Esophagus (tissue), 2 donors: ENCODE measurements at regions not wholly inside any gene's neighbourhood (a gene's known extent, or its start where the extent isn't known, plus 50 kb on each side); places are given as distances from the start of the nearest gene placed in this dataset.
"Not testable (repeated sequence)": the region's sequence is repeated elsewhere in the genome, so short reads cannot be mapped to it uniquely, and the experiment has no call there.

Experiments used
- H3K27ac ChIP-seq, 2 donors: one replicate each; pipeline ENCODE4 v1.5.1; 2013; ENCODE audit warnings: low read depth in 2 of 2, mild to moderate bottlenecking in 2 of 2, inconsistent platforms in 1 of 2, low read length in 1 of 2, moderate library complexity in 1 of 2
- H3K27me3 ChIP-seq, 2 donors: one replicate each; pipeline ENCODE4 v1.6.1; 2013; ENCODE audit warnings: low read length in 2 of 2, control low read depth in 1 of 2, mild to moderate bottlenecking in 1 of 2; ENCODE audit not compliant: insufficient read depth in 2 of 2, control insufficient read depth in 1 of 2
- H3K36me3 ChIP-seq, 2 donors: one replicate each; pipeline ENCODE4 v1.6.1; 2013; ENCODE audit warnings: low read length in 1 of 2; ENCODE audit not compliant: control insufficient read depth in 2 of 2, insufficient read depth in 2 of 2
- H3K4me1 ChIP-seq, 2 donors: one replicate each; pipeline ENCODE4 v1.6.1; 2013; ENCODE audit warnings: low read length in 1 of 2; ENCODE audit not compliant: control insufficient read depth in 2 of 2, insufficient read depth in 2 of 2
- H3K4me3 ChIP-seq, 2 donors: one replicate each; pipeline ENCODE4 v1.5.1; 2013; ENCODE audit warnings: low read length in 2 of 2, mild to moderate bottlenecking in 2 of 2, low read depth in 1 of 2, moderate library complexity in 1 of 2
- H3K9me3 ChIP-seq, 2 donors: one replicate each; pipeline ENCODE4 v1.6.1; 2013; ENCODE audit warnings: mild to moderate bottlenecking in 2 of 2, low read depth in 1 of 2, low read length in 1 of 2, moderate library complexity in 1 of 2; ENCODE audit not compliant: control insufficient read depth in 2 of 2, insufficient read depth in 1 of 2
- WGBS, 2 donors: extraction: QIAGEN DNeasy Blood & Tissue Kit; methylation state at CpG; one replicate each; pipeline ENCODE4 v1.1.7; 2013; 5-methylcytosine and 5-hydroxymethylcytosine counted together
- donor health status: healthy with polysubstance abuse.
- donor health status: Bipolar disorder and iron deficiency.

DNA sequence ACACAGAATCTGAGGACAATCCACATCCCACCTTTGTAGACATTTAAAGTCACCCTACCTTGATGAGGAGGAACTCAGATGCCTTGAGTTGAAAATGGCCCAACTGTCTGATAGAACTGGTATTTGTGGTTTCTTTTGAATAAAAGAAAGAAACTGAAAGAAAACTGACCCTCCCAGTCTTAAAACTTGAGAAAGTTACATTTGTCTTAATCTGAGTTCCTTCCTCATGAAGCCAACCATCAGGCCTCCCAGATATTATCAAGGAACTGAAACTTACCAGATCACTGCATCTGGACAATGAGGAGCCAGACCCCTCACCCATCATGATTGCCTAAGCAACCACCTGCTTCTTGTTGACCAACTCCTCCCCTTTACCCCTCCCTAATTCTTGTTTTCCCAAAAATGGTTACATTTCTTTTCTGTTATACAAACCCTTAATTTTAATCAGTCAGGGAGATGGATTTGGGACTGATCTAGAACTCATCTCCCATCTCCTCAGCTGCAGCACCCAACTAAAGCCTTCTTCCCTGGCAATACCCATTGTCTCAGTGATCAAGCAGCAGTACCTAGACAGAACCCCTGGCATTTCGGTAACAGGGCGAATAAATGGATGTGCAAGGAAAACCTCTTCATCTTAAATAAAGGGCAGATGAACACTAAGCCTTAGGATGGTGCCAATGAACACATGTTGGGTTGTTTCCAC lies 72.0 kb upstream of the RESF1 start:
- Histone ChIP-seq H3K9me3 (no peaks in the 10 kb centered on the region), H3K4me3 (no peak overlapping the region), H3K4me1 (no peaks in the 10 kb centered on the region), H3K36me3 (no peaks in the 10 kb centered on the region), H3K27ac (no peak overlapping the region), H3K27me3 (no peaks in the 10 kb centered on the region)
- WGBS, 2 donors, result 75 to 98% methylated on average over 2 of the region's 2 CpGs

DNA sequence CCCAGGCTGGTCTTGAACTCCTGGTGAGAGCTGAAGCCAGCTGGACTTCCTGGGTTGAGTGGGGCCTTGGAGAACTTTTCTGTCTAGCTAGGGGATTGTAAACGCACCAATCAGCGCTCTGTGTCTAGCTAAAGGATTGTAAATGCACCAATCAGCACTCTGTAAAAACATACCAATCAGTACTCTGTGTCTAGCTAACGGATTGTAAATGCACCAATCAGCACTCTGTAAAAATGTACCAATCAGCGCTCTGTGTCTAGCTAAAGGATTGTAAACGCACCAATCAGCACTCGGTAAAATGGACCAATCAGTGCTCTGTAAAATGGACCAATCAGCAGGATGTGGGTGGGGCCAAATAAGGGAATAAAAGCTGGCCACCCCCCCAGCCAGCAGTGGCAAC lies 76.5 kb upstream of the RESF1 start:
- H3K9me3 ChIP-seq, H3K4me3 ChIP-seq: not testable (repeated sequence)
- WGBS, 2 donors, result 89 to 96% methylated on average over 6 of the region's 6 CpGs

DNA sequence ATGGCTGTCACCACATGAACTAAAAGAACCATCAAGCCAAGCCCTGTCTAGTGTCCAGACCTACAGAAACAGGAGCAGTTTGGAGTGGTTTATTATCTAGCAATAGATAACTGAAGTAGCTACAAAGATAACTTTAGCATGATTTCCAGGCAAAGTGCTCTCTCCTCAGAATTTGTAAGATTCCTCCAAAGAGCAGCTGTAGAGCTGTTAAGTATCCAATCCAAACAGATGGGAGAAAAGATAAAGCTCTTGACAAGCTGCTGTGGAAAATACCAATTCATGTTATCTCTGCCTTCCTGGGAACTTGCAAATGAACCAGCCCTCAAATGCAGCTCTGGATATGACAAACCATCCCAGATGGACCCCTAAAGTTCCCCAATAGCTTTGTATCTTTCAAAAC lies 78.9 kb upstream of the RESF1 start:
- H3K27ac ChIP-seq, result no peak overlapping the region
- H3K36me3 ChIP-seq, result no peaks in the 10 kb centered on the region

More for the DNA sequence above, 76.5 kb upstream of the RESF1 start:
- not testable (repeated sequence) for H3K27me3 ChIP-seq, H3K36me3 ChIP-seq, H3K27ac ChIP-seq, H3K4me1 ChIP-seq

DNA sequence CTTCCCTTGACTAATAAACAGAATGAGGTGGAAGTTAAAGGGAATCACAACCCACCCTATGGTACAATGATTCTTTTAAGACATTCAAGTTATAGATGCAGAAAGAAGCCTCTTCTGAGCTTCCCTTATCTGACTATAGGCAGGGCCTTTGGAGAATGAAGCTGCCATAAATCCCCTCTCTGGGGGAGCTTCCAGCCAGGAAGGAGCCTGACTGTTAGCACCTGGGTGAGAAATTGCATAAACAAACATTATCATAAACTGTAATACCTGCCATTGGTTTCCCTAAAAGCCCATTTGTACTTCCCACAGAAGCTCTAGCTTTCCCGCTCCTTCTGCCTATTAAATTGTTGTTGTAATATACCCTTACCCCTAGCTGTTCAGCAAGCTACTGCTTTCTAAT lies 81.3 kb upstream of the RESF1 start:
- peaks cover 0 to 5% of the 10 kb centered on the region in 2 donors for H3K9me3 ChIP-seq
- 99 to 100% methylated on average over 1 of the region's 1 CpG for WGBS, 2 donors
- no peak overlapping the region for H3K27ac ChIP-seq
- H3K27me3 ChIP-seq, result no peaks in the 10 kb centered on the region
- H3K36me3 ChIP-seq, result no peaks in the 10 kb centered on the region
- no peak overlapping the region for H3K4me3 ChIP-seq
- no peaks in the 10 kb centered on the region for H3K4me1 ChIP-seq

More for the DNA sequence above, 78.9 kb upstream of the RESF1 start:
- no peaks in the 10 kb centered on the region for H3K9me3 ChIP-seq
- no peaks in the 10 kb centered on the region for H3K4me1 ChIP-seq
- H3K4me3 ChIP-seq, result no peak overlapping the region
- H3K27me3 ChIP-seq, result no peaks in the 10 kb centered on the region

DNA sequence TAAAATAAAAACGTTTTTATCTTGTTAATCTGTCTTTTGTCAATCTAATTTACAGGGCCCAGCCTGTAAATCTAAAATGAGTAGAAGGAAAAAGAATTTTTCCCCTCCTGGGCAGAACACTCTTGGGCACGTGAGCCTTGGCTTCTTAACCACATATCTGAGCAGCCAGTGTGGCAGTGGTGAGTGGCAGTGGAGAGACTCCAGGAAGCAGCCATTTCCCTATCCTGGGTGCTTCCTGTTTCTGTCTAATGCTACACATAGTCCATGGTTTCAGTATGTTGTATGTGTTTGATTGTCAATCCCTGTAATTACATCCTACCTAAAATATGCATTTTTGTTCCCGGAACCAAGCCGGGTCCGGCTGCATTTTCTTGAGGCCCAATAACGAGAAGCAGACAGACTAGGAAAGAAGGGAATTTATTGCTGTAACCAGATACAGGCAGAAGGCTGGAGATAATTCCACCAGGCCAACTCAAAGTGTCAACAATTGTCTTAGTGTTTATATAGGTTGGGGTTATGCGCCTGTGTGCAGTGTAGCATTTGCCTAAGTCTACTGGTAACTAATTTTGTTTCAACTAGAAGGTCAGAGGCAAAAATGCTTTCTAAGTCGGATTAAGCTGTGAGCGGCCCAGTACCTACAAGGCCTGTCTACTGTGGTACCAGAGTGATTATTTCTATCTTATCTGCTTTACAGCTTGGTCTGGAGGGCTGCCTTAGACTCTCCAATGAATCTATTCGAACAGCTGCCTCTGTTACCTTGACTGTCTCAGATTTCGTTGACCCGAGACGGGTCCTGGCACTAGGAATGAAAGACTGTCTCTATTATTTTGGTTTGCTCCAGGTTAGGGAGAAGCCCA lies 82.4 kb upstream of the RESF1 start:
- no peaks in the 10 kb centered on the region for H3K4me1 ChIP-seq
- H3K27ac ChIP-seq, result no peak overlapping the region
- H3K27me3 ChIP-seq, result no peaks in the 10 kb centered on the region
- H3K4me3 ChIP-seq, result no peak overlapping the region
- no peaks in the 10 kb centered on the region for H3K36me3 ChIP-seq
- peaks cover 0 to 8% of the 10 kb centered on the region in 2 donors for H3K9me3 ChIP-seq
- 78% methylated on average over 11 to 13 of the region's 13 CpGs for WGBS, 2 donors

DNA sequence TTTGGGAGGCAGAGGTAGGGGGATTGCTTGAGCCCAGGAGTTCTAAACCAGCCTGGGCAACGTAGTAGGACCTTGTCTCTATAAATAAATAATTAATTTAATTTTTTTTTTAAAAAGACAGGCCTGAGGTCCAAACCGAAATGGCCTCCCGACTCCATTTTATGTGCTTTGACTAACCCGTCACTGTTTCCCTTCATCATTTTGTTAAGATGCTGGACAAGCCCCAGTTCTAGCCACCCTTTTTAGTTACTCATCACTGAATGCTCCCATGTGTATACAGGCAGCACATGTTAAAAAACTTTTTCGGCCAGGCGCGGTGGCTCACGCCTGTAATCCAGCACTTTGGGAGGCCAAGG lies 83.6 kb upstream of the RESF1 start:
- H3K36me3 ChIP-seq, result no peaks in the 10 kb centered on the region
- H3K4me1 ChIP-seq, result no peaks in the 10 kb centered on the region
- 87% methylated on average over 8 of the region's 8 CpGs for WGBS, 2 donors
- no peak overlapping the region for H3K4me3 ChIP-seq
- H3K27me3 ChIP-seq, result no peaks in the 10 kb centered on the region
- peaks cover 0 to 8% of the 10 kb centered on the region in 2 donors for H3K9me3 ChIP-seq
- H3K27ac ChIP-seq, result no peak overlapping the region

DNA sequence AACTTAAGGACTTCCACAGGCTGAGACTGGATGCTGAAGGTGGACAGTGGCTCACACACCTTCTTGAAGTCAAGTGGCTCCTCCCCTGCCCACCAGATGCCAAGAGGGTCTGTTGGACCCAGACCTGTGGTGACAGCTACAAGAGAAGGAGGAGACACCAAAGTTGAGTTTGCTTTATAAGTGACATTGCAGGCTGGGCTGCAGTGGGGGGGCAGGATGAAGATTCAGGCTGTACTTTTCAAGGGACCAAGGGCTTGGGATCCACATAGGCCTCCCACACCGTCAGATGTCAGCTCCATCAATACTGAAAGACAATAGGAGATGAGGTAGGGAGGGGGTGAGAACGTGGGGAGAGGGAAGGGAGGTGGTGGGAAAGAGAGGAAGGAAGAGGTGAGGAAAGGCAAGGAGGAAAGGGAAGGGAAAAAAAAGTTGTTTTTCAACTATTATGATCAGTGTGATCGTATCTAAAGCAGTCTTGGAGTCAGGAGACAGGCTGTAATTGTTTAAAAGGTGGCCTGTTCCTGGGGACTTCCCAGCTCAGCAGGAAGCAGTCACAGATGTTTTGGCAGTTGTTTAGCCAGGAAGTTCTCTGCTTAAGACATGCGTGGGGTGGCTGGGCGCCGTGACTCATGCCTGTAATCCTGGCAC lies 84.1 kb upstream of the RESF1 start:
- 41 to 44% methylated on average over 6 of the region's 6 CpGs for WGBS, 2 donors
- Histone ChIP-seq H3K27ac (peak overlapping the region in 1 of 2 donors; percentile 47), H3K4me1 (no peaks in the 10 kb centered on the region), H3K36me3 (no peaks in the 10 kb centered on the region), H3K9me3 (peaks cover 0 to 8% of the 10 kb centered on the region in 2 donors), H3K27me3 (no peaks in the 10 kb centered on the region), H3K4me3 (no peak overlapping the region)

DNA sequence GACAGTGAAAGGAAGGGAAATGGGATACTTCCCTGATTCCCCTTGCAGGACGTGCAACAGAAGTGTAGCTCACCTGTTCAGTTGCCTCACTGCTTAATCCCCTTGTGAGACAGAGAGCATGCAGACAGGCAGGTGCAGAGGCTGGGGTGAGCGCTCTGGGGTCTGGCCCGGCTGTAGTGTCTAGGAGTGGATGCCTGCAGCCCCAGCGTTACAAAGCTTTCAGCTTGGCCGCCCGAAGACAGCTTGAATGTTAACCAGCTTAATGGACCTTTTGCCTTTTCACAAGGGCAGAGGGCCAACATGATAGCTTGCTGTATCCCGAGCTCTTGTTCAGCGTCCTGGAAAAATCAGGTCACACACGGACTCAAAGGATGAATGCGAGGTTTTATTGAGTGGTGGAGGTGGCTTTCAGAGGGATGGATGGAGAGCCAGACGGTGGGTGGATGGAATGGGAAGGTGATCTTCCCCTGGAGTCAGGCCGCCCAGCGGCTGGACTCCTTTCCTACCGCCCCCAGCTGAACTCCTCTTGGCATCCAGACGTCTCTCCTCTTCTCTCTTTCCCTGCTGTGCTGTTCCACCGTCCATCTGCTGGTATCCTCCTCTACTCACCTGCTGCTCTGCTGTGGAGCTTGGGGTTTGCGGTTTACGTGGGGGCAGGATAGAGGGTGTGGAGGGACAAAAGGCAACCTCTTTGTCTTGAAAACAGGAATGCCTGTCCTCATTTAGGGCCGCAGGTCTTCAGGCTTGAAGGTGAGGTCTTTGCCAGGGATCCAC lies 86.2 kb upstream of the RESF1 start:
- Histone ChIP-seq H3K27ac (no peak overlapping the region), H3K27me3 (no peaks in the 10 kb centered on the region), H3K4me1 (no peaks in the 10 kb centered on the region), H3K9me3 (peaks cover 0 to 8% of the 10 kb centered on the region in 2 donors), H3K4me3 (no peak overlapping the region), H3K36me3 (no peaks in the 10 kb centered on the region)
- 82 to 85% methylated on average over 18 to 19 of the region's 19 CpGs for WGBS, 2 donors

DNA sequence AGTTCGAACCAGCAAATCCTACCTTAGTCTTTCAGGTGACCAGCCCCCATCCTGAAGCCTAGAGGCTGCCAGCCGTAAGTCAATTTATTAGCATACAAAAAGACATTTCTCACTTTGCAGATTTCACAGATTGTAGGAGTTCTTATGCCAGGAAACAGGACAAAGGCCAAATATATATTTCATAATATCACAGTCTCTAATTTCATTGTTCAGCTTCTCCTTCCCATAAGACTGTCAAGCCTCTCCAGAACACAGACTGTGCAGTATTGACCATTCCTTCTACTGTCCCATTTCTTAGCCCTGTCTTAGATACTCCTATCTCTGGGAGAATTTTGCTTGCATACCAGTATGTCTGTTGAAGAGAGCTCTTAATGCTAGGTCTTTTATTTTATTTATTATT lies 89.2 kb upstream of the RESF1 start:
- H3K36me3 ChIP-seq, result no peaks in the 10 kb centered on the region
- H3K4me1 ChIP-seq, result no peaks in the 10 kb centered on the region
- no peak overlapping the region for H3K27ac ChIP-seq
- H3K9me3 ChIP-seq, result peaks cover 0 to 8% of the 10 kb centered on the region in 2 donors
- no peak overlapping the region for H3K4me3 ChIP-seq
- no peaks in the 10 kb centered on the region for H3K27me3 ChIP-seq
- WGBS, 2 donors, result 83 to 96% methylated on average over 2 of the region's 2 CpGs
